ENCODE measurements at regions not wholly inside any gene's neighbourhood (a gene's known extent, or its start where the extent isn't known, plus 50 kb on each side); places are given as distances from the start of the nearest gene placed in this dataset.

GRCh38 chr1:87805666-87806378 lies 477.1 kb downstream of the LMO4 start:
- no peak for DNase-seq (ENCODE audit: low spot score)
- Histone ChIP-seq H3K36me3 (ENCODE audit: control insufficient read depth in 4 of 4, insufficient read depth in 3 of 4, low read depth in 1 of 4, low read length in 3 of 4) (no peaks in the 10 kb centered on the region), H3K9me3 (ENCODE audit: control insufficient read depth in 4 of 4, low read length in 3 of 4) (no peaks in the 10 kb centered on the region), H3K4me3 (ENCODE audit: low read depth in 1 of 3, low read length in 3 of 3) (no peak overlapping the region), H3K4me1 (ENCODE audit: control insufficient read depth in 4 of 4, insufficient read depth in 4 of 4, low read length in 3 of 4) (no peaks in the 10 kb centered on the region), H3K27ac (ENCODE audit: low read depth in 1 of 2, low read length in 2 of 2) (no peak overlapping the region), H3K9ac (ENCODE audit: low read depth in 1 of 2, low read length in 2 of 2) (no peak overlapping the region), H3K27me3 (ENCODE audit: control insufficient read depth in 4 of 4, insufficient read depth in 4 of 4, low read length in 3 of 4) (no peaks in the 10 kb centered on the region)
- 80% methylated on average over 14 of the region's 14 CpGs for WGBS
- no peak for TF ChIP-seq GABPA (IDR thresholded peaks at IDR 0.05 in 1 of 2, conservative IDR thresholded peaks at IDR 0.05 in 1 of 2)
- TF ChIP-seq RAD21 (IDR thresholded peaks at IDR 0.05): no peak
- no peak for TF ChIP-seq HNF4A (conservative IDR thresholded peaks at IDR 0.05)
- no peak for TF ChIP-seq ZBTB33 (IDR thresholded peaks at IDR 0.05)
- TF ChIP-seq REST (IDR thresholded peaks at IDR 0.05): no peak
- no peak for TF ChIP-seq MAX (IDR thresholded peaks at IDR 0.05)
- TF ChIP-seq JUND (IDR thresholded peaks at IDR 0.05): no peak
- no peak for TF ChIP-seq CTCF (IDR thresholded peaks at IDR 0.05; ENCODE audit: low read depth, low read length, missing input control)
- TF ChIP-seq ATF3 (IDR thresholded peaks at IDR 0.05): no peak
- no peak for TF ChIP-seq RXRA (IDR thresholded peaks at IDR 0.05)
- TF ChIP-seq HNF4G (IDR thresholded peaks at IDR 0.05): no peak
- no peak for TF ChIP-seq SP1 (IDR thresholded peaks at IDR 0.05)
- no peak for TF ChIP-seq TAF1 (conservative IDR thresholded peaks at IDR 0.05)
- TF ChIP-seq FOXA1 (IDR thresholded peaks at IDR 0.05): no peak
- TF ChIP-seq YY1 (IDR thresholded peaks at IDR 0.05): no peak
- TF ChIP-seq EGR1 (IDR thresholded peaks at IDR 0.05; ENCODE audit: low read depth in 2 of 2): no peak
- TF ChIP-seq FOXA2 (IDR thresholded peaks at IDR 0.05): no peak
- TF ChIP-seq NR2F2 (IDR thresholded peaks at IDR 0.05): no peak
